UCSD-AML1 (cell line): ENCODE measurements at regions not wholly inside any gene's neighbourhood (a gene's known extent, or its start where the extent isn't known, plus 50 kb on each side); places are given as distances from the start of the nearest gene placed in this dataset.
"Not testable (repeated sequence)": the region's sequence is repeated elsewhere in the genome, so short reads cannot be mapped to it uniquely, and the experiment has no call there.

ENCODE experiments used
- DNase-seq: peaks from one replicate; lab custom pipeline; 2025; ENCODE audit not compliant: unreplicated experiment; lab: John Stamatoyannopoulos, UW

DNA sequence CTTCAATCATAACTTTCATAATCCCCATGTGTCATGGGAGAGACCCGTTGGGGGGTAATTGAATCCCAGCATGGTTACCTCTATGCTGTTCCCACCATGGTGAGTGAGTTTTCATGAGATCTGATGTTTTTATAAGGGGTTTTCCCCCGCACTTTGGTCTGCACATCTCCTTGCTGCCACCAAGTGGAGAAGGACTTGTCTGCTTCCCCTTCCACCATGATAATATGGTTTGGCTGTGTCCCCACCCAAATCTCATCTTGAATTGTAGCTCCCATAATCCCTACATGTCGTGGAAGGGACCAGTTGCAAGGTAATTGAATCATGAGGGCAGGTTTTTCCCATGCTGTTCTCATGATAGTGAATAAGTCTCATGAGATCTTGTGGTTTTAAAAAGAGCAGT lies 524.9 kb downstream of the SLITRK5 start:
- no peak for DNase-seq

- no peak for DNase-seq
These were observed 546.2 kb downstream of the SLITRK5 start for GRCh38 chr13:88217372-88217771.

- no peak for DNase-seq
These were observed 546.7 kb downstream of the SLITRK5 start for GRCh38 chr13:88217883-88218282.

- DNase-seq = no peak
These were observed 552.8 kb downstream of the SLITRK5 start for GRCh38 chr13:88223958-88224357.

DNA sequence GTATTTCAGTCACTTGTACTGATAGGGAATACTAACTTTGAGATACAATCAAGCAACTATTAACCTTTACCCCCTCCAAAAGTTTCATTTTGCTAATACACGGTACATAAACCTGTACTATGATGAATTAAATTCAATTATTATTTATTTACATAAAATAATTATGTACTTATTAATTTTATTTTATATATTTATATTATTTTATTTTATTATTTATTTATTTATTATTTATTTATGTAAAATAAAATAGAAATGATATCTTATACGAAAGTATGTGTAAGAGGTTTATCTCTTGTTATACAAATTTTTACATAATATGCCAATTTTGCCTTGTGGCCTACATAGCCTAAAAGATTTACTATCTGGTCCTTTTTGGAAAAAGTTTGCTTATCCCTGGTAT lies 564.3 kb downstream of the SLITRK5 start:
- DNase-seq = no peak

GRCh38 chr13:88246239-88246638 lies 575.1 kb downstream of the SLITRK5 start:
- DNase-seq = no peak

GRCh38 chr13:88248393-88248792 lies 577.2 kb downstream of the SLITRK5 start:
- no peak for DNase-seq

DNA sequence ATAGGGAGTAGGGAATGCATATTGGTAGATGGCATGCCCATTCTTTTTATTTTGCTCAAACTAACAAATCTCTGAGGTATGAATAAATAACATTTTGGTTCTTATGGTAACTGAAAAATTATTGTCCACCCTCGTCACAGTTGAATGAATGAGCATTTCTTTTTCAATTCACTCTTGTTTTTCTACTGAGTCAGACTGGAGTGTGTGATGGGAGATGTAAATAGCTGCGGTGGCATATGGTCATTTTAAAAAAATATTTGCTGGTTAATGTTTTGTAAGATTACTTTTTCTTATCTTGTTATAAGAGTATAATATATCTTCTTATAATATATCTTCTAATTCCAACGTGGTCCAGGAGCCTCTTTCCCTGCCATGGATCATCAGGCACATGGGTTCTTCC lies 586.5 kb downstream of the SLITRK5 start:
- no peak for DNase-seq

DNA sequence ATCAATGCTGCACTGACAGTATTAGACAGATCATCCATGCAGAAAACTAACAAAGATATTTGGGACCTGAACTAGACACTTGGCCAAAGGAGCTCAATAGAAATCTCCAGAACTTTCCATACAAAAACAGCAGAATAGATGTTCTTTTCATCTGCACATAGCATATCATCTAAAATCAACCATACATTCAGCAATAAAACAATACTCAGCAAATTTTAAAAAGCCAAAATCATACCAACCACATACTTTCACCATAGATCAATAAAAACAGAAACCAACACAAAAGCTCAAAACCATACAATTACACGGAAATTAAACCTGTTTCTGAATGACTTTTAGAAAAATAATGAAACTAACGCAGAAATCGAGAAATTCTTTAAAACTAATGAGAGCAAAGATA lies 592.6 kb downstream of the SLITRK5 start:
- DNase-seq = no peak

DNA sequence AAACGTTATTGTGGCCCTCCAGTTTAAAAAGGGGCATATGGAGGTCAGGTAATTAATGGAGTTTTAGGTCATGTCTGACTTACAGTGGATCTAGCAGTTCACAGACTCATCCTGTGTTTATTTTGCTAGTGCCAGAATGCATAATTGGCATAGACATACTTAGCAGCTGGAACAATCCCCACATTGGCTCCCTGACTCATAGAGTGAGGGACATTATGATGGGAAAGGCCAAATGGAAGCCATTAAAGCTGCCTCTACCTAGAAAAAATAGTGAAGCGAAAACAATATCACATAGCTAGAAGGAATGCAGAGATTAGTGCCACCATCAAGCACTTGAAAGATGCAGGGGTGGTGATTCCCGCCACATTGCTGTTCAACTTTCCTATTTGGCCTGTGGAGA lies 610.7 kb downstream of the SLITRK5 start:
- DNase-seq = no peak

- DNase-seq = no peak
These were observed 614.2 kb downstream of the SLITRK5 start for GRCh38 chr13:88285329-88285728.

DNA sequence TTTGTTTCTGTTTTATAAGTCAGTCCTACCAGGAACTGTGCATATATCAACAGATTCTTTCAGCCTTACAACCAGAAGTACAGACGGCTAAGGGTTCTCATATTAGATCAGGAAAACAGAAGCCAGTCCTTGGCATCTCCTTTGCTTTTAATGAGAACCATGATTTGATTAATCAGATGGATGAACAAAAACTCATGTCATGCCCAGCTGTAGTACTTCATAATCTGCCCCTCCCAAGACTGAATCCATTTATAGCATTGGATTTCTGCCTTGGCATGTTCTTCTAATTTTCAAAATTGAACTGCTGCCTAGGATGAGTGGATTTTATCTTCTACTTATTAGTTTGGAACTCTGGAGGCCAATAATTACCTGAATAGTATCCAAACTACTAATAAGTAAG lies 617.2 kb downstream of the SLITRK5 start:
- DNase-seq = no peak

DNA sequence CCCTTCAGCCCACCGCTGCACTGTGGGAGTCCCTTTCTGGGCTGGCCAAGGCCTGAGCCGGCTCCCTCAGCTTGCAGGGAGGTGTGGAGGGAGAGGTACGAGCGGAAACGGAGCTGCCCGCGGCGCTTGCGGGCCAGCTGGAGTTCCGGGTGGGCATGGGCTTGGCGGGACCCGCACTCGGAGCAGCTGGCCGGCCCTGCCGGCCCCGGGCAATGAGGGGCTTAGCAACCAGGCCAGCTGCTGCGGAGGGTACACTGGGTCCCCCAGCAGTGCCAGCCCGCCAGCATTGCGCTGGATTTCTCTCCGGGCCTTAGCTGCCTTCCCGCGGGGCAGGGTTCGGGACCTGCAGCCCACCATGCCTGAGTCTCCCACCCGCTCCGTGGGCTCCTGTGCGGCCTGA lies 620.6 kb downstream of the SLITRK5 start:
- not testable (repeated sequence) for DNase-seq

GRCh38 chr13:88294368-88294767 lies 623.2 kb downstream of the SLITRK5 start:
- no peak for DNase-seq

DNA sequence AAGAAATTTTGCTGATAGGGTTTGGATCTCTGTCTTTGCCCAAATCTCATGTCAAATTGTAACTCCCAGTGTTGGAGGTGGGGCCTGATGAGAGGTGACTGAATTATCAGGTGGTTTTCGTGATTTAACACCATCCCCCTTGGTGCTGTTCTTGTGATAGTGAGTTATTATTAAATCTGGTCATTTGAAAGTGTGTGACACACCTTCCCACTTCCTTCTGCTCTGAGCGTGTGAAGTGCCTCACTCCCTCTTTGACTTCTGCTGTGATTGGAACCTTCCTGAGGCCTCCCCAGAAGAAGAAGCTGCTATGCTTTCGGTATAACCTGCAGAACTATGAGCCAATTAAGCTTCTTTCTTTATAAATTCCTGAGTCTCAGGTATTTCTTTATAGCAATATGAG lies 632.0 kb downstream of the SLITRK5 start:
- no peak for DNase-seq

- DNase-seq = no peak
These were observed 632.4 kb downstream of the SLITRK5 start for GRCh38 chr13:88303605-88304004.

GRCh38 chr13:88314496-88314895 lies 643.3 kb downstream of the SLITRK5 start:
- DNase-seq = no peak

DNA sequence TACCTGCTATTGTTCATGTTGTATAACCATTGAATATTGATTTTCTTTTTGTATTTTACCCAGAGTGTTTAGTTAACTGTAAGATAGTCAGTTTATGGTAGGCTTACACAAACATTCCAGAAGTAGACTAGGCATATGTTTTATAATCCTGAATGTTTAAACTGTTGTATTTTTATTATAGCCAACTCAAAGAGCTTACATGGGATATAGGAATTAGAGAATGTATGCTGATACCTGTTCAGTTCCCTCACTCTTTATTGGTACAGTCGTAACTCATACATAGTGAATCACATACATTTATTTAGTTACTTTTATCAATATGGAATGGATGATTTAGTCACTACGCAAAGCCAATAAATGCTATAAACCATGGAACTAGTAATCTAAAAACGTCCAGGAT lies 657.9 kb downstream of the SLITRK5 start:
- no peak for DNase-seq

- DNase-seq = peak; percentile 4
These were observed 668.1 kb downstream of the SLITRK5 start for GRCh38 chr13:88339271-88339741.

- DNase-seq = no peak
These were observed 674.1 kb downstream of the SLITRK5 start for GRCh38 chr13:88345171-88345847.

DNA sequence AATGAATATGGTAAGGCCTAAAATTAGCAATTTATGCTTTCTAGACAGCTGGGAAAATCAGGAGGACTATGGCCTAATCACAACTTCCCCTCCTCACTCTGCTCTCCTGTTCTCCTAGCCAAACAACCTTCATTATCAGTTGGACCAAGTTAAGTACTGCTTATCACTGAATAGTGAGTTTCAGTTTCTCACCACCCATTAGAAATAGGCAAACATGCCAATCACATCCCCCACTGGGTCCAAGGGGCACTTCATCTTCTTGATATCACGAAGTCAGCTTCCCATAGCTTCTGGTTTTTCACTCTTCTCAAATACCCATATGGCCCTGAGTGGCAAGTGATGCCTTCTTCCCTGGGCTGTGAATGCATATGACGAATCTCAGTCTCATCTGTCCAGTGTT lies 689.6 kb downstream of the SLITRK5 start:
- DNase-seq = peak; percentile 2

GRCh38 chr13:88369866-88370265 lies 698.7 kb downstream of the SLITRK5 start:
- no peak for DNase-seq

GRCh38 chr13:88376760-88377388 lies 705.7 kb downstream of the SLITRK5 start:
- DNase-seq = no peak
